H1 (cell line): ENCODE measurements at regions not wholly inside any gene's neighbourhood (a gene's known extent, or its start where the extent isn't known, plus 50 kb on each side); places are given as distances from the start of the nearest gene placed in this dataset.
"Not testable (repeated sequence)": the region's sequence is repeated elsewhere in the genome, so short reads cannot be mapped to it uniquely, and the experiment has no call there.

Experiments
- CTCF ChIA-PET: fragments of 300-600 bp; sonication (Branson Sonifier 250); formaldehyde crosslinking; loops from one replicate; lab custom pipeline; 2021; ENCODE audit not compliant: partially characterized antibody; lab: Charles Lee
- POLR2A ChIA-PET: fragments of 300-600 bp; sonication (Branson Sonifier 250); formaldehyde crosslinking; loops from one replicate; lab custom pipeline; 2021; ENCODE audit warnings: inconsistent platforms; ENCODE audit not compliant: partially characterized antibody; lab: Charles Lee
- DNase-seq, 2 experiments: peaks; one replicate each; pipeline versions ENCODE4 v3.0.0 to v3.0.0-alpha.2; 2010 to 2022; ENCODE audit warnings: low spot score in 2 of 2, low read depth in 1 of 2, mixed read lengths in 1 of 2
- FAIRE-seq: peaks from 2 replicates; lab custom pipeline; 2011; peaks lifted over from hg19 to GRCh38; lab: Jason Lieb, UNC
- H2AFZ ChIP-seq: 2 replicates; pipeline ENCODE4 v1.8.1; 2012; ENCODE audit warnings: low read length, inconsistent platforms
- H2AK5ac ChIP-seq: 2 replicates; pipeline ENCODE4 v1.6.1; 2013; ENCODE audit warnings: low read depth, low read length
- H2BK120ac ChIP-seq: replicated peaks from 2 replicates; pipeline ENCODE3; 2013; ENCODE audit warnings: low read depth, low read length, inconsistent platforms
- H2BK12ac ChIP-seq: 2 replicates; pipeline ENCODE4 v1.6.1; 2013; ENCODE audit warnings: low read depth, low read length
- H2BK15ac ChIP-seq: 2 replicates; pipeline ENCODE4 v1.6.1; 2013; ENCODE audit warnings: low read length
- H2BK20ac ChIP-seq: 2 replicates; pipeline ENCODE4 v1.6.1; 2013; ENCODE audit warnings: low read length
- H2BK5ac ChIP-seq: 2 replicates; pipeline ENCODE4 v1.6.1; 2013; ENCODE audit warnings: low read depth, low read length
- H3K14ac ChIP-seq: 2 replicates; pipeline ENCODE4 v1.6.1; 2013; ENCODE audit warnings: inconsistent platforms; ENCODE audit not compliant: insufficient read length
- H3K18ac ChIP-seq: 2 replicates; pipeline ENCODE4 v1.6.1; 2013; ENCODE audit warnings: low read length; ENCODE audit errors: extremely low read depth
- H3K23ac ChIP-seq: 2 replicates; pipeline ENCODE4 v1.6.1; 2013; ENCODE audit warnings: inconsistent platforms; ENCODE audit not compliant: insufficient read length
- H3K23me2 ChIP-seq: 2 replicates; pipeline ENCODE4 v1.6.1; 2013; ENCODE audit warnings: low read depth, low read length
- H3K27ac ChIP-seq: 2 replicates; pipeline ENCODE4 v1.6.1; 2011; ENCODE audit warnings: low read depth, low read length, inconsistent platforms
- H3K27me3 ChIP-seq, 4 experiments: replicated peaks in 1 of 4; 1 replicate in 1 of 4; 2 replicates in 3 of 4; pipeline versions ENCODE4 v1.6.1 to v1.8.1; 2011 to 2013; ENCODE audit warnings: low read length in 3 of 4, mild to moderate bottlenecking in 3 of 4, inconsistent platforms in 2 of 4, mixed read lengths in 2 of 4, moderate library complexity in 1 of 4; ENCODE audit not compliant: control insufficient read depth in 3 of 4, insufficient read depth in 3 of 4; ENCODE audit errors: extremely low read depth in 1 of 4
- H3K36me3 ChIP-seq, 4 experiments: 2 replicates each; pipeline versions ENCODE4 v1.6.1 to v1.8.1; 2011 to 2013; ENCODE audit warnings: mild to moderate bottlenecking in 4 of 4, low read length in 3 of 4, moderate library complexity in 2 of 4, control low read depth in 1 of 4, inconsistent platforms in 1 of 4; ENCODE audit not compliant: insufficient read depth in 4 of 4, control insufficient read depth in 2 of 4
- H3K4ac ChIP-seq: replicated peaks from 2 replicates; pipeline ENCODE3; 2013; ENCODE audit warnings: low read length, low read depth, mixed read lengths, inconsistent platforms; ENCODE audit not compliant: insufficient read length
- H3K4me1 ChIP-seq, 4 experiments: replicated peaks in 1 of 4; 1 replicate in 1 of 4; 2 replicates in 3 of 4; pipeline versions ENCODE4 v1.6.1 to v1.8.1; 2011 to 2013; ENCODE audit warnings: low read length in 3 of 4, inconsistent platforms in 2 of 4, mixed read lengths in 1 of 4; ENCODE audit not compliant: insufficient read depth in 4 of 4, control insufficient read depth in 3 of 4
- H3K4me2 ChIP-seq, 2 experiments: 2 replicates each; pipeline versions ENCODE4 v1.6.1 to v1.8.1; 2011 to 2013; ENCODE audit warnings: low read depth in 2 of 2, low read length in 2 of 2, control low read depth in 1 of 2, inconsistent platforms in 1 of 2, mild to moderate bottlenecking in 1 of 2; ENCODE audit not compliant: insufficient read depth in 1 of 2
- H3K4me3 ChIP-seq, 4 experiments: fragments of 200-600, 300-600 bp in 1 of 4; sonication (generic), shearing (Covaris generic), sonication (Bioruptor Twin) in 1 of 4; 2 replicates each; pipeline versions ENCODE4 v1.5.1 to v1.8.1; 2011 to 2016; ENCODE audit warnings: low read length in 4 of 4, low read depth in 3 of 4, control low read depth in 2 of 4, inconsistent platforms in 2 of 4, mild to moderate bottlenecking in 2 of 4, mixed read lengths in 1 of 4, moderate library complexity in 1 of 4; ENCODE audit not compliant: insufficient read depth in 2 of 4; ENCODE audit errors: extremely low read depth in 1 of 4
- H3K56ac ChIP-seq: replicated peaks from 2 replicates; pipeline ENCODE3; 2013; ENCODE audit warnings: low read depth, mild to moderate bottlenecking, mixed read lengths, low read length, inconsistent platforms; ENCODE audit not compliant: insufficient read length
- H3K79me1 ChIP-seq: 2 replicates; pipeline ENCODE4 v1.6.1; 2013; ENCODE audit warnings: low read depth, low read length, control low read depth
- H3K79me2 ChIP-seq, 2 experiments: 2 replicates each; pipeline versions ENCODE4 v1.6.1 to v1.8.1; 2012 to 2013; ENCODE audit warnings: low read length in 2 of 2, mild to moderate bottlenecking in 2 of 2, inconsistent platforms in 1 of 2; ENCODE audit not compliant: insufficient read depth in 2 of 2, control insufficient read depth in 1 of 2
- H3K9ac ChIP-seq, 4 experiments: replicated peaks in 1 of 4; 1 replicate in 1 of 4; 2 replicates in 3 of 4; pipeline versions ENCODE4 v1.6.1 to v1.8.1; 2011 to 2013; ENCODE audit warnings: low read depth in 3 of 4, low read length in 3 of 4, control low read depth in 2 of 4, mild to moderate bottlenecking in 2 of 4, moderate library complexity in 2 of 4, inconsistent platforms in 1 of 4; ENCODE audit errors: extremely low read depth in 1 of 4
- H3K9me3 ChIP-seq, 2 experiments: 2 replicates each; pipeline versions ENCODE4 v1.6.1 to v1.8.1; 2012 to 2013; ENCODE audit warnings: mild to moderate bottlenecking in 2 of 2, moderate library complexity in 2 of 2, control low read depth in 1 of 2, inconsistent platforms in 1 of 2, low read depth in 1 of 2, low read length in 1 of 2, mixed read lengths in 1 of 2; ENCODE audit not compliant: insufficient read depth in 2 of 2
- H4K20me1 ChIP-seq, 2 experiments: replicated peaks in 1 of 2; 2 replicates each; pipeline versions ENCODE3 to v1.8.1; 2011 to 2013; ENCODE audit warnings: inconsistent platforms in 2 of 2, low read length in 2 of 2, mild to moderate bottlenecking in 1 of 2; ENCODE audit not compliant: insufficient read depth in 2 of 2, control insufficient read depth in 1 of 2
- H4K5ac ChIP-seq: 2 replicates; pipeline ENCODE4 v1.6.1; 2013; ENCODE audit warnings: low read length, low read depth, mixed read lengths, inconsistent platforms; ENCODE audit not compliant: insufficient read length
- H4K8ac ChIP-seq: 2 replicates; pipeline ENCODE4 v1.8.0; 2013; ENCODE audit warnings: mild to moderate bottlenecking, moderate library complexity, low read length, inconsistent platforms; ENCODE audit not compliant: insufficient read depth; ENCODE audit errors: extremely low read depth
- H4K91ac ChIP-seq: replicated peaks from 2 replicates; pipeline ENCODE3; 2013; ENCODE audit warnings: low read length, mixed read lengths, inconsistent platforms; ENCODE audit not compliant: insufficient read length
- WGBS, 2 experiments: shearing (Covaris generic) in 1 of 2; methylation state at CpG; one replicate each; pipeline versions ENCODE4 v1.1.6 to v1.1.7; 2013 to 2015; ENCODE audit warnings: low lambda C conversion rate in 2 of 2, mixed read lengths in 2 of 2, inconsistent platforms in 1 of 2, low coverage in 1 of 2, missing lambda C conversion rate in 1 of 2; ENCODE audit not compliant: insufficient replicate concordance in 2 of 2, insufficient coverage in 1 of 2, insufficient read length in 1 of 2; ENCODE audit errors: extremely low coverage in 1 of 2, missing lambda C conversion rate in 1 of 2; 5-methylcytosine and 5-hydroxymethylcytosine counted together

DNA sequence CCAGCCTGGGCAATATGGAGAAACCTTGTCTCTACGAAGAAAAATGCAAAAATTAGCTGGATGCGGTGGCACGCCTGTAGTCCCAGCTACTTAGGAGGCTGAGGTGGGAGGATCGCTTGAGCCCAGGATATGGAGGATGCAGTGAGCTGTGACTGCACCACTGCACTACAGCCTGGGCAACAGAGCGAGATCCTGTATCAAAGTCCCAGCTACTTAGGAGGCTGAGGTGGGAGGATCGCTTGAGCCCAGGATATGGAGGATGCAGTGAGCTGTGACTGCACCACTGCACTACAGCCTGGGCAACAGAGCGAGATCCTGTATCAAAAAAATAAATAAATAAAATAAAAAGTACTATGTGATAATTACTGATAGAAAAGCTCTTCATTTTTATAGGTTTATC, 118.2 kb upstream of the HS3ST2 start:
- H3K79me2 ChIP-seq, H3K4me3 ChIP-seq, H3K4me1 ChIP-seq, DNase-seq, H3K23ac ChIP-seq, H3K18ac ChIP-seq, H3K36me3 ChIP-seq, H2BK120ac ChIP-seq, H3K27ac ChIP-seq, H2AK5ac ChIP-seq, H2BK15ac ChIP-seq, H3K23me2 ChIP-seq, H3K4ac ChIP-seq, H3K14ac ChIP-seq, H3K79me1 ChIP-seq, H3K27me3 ChIP-seq, FAIRE-seq, H2BK12ac ChIP-seq, H3K4me2 ChIP-seq, H4K91ac ChIP-seq, H2AFZ ChIP-seq, H2BK20ac ChIP-seq, H4K20me1 ChIP-seq, H3K56ac ChIP-seq, H3K9ac ChIP-seq, POLR2A ChIA-PET, H2BK5ac ChIP-seq, H4K8ac ChIP-seq, H3K9me3 ChIP-seq, H4K5ac ChIP-seq: not testable (repeated sequence)
- CTCF ChIA-PET, result interaction anchor here (1.3 to 1.4 kb wide), 2 partner anchors 9 to 18 kb away, joined by 3 read pairs; no protein-coding TSS in a partner anchor
- 89% methylated on average over 7 of the region's 7 CpGs; no CpG with 5 or more reads in 1 of the 2 experiments for WGBS, 2 experiments
